SKM-1 treated with dmso at 0.1 percent for 144 hours (cell line): ENCODE measurements at regions not wholly inside any gene's neighbourhood (a gene's known extent, or its start where the extent isn't known, plus 50 kb on each side); places are given as distances from the start of the nearest gene placed in this dataset.

Experiments
- DNase-seq: peaks from one replicate; lab custom pipeline; 2025; ENCODE audit not compliant: unreplicated experiment; lab: John Stamatoyannopoulos, UW

DNA sequence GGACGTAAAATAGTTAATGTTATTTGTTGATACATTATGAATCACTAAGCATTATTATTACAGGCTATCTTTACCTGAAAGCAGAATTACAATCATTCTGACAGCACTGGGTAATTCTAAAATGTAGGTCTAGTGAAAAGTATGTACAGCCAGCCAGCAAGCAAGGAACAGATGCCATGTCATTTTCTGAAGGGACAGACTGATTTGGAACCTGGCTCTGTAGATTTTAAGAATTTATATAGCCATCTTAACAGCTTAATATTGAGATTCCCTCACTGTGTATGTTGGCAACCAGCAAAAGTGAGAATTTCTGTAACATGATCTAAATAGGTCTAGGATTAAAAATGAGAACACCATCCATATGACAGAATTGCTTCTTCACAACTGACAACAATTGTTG, 359.4 kb downstream of the ZIC4 start:
- no peak for DNase-seq

GRCh38 chr3:147038481-147038880, 367.9 kb downstream of the ZIC4 start:
- no peak for DNase-seq

- no peak for DNase-seq
These were observed 372.0 kb downstream of the ZIC4 start for GRCh38 chr3:147034359-147034758.

DNA sequence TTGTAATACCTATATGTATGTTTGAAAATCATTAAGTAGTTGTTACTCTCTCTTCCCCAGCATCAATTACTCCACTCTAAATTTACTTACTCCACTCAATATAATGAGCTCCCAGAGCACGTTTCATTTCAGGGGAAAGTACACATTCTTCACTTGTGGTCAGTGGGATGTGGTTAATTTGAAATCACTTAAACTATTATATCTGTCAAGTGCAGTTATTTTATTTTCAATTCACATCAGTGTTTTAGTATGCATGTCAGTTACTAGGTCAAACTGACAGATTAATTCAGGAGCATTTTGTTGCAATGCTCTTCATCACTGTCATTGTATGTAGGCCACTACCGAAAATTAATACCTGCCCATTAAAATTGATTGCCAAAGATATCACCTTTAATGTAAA, 376.1 kb downstream of the ZIC4 start:
- no peak for DNase-seq

DNA sequence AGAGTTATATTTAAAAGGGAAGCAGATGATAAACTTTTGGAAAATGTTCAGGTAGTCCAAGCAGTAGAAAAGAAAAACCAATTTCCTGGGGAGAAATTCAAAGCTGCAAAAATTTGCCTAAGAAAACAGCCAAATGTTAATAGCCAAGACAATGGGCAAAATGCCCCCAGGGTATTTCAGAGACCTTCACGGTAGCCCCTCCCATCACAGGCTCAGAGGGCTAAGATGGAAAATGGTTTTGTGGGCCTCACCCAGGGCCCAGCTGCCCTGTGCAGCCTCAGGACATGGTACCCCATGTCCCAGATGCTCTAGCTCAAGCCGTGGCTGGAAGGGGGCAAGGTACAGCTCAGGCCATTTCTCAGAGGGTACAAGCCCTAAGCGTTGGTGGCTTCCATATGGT, 391.0 kb downstream of the ZIC4 start:
- DNase-seq, result no peak

GRCh38 chr3:147008886-147009285, 397.5 kb downstream of the ZIC4 start:
- no peak for DNase-seq

DNA sequence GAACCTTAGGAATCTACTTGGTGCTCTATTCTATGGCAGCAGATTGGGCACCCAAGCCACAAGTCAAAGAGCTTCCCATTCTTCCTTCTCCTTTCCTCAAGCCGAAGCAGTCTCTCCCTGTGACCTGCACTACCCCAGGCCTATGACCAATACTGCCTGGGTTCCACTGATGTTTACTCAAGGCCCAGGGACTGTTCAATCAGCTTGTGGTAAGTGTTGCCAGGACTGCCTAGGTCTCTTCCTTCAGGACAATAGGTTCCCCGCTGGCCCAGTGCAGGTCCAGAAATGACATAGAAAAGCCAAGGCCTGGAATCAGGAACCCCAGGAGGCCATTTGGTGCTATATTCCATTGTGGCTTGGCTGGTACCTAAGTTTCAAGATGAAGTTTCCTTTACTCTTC, 397.9 kb downstream of the ZIC4 start:
- no peak for DNase-seq

- DNase-seq, result no peak
These were observed 398.6 kb downstream of the ZIC4 start for GRCh38 chr3:147007736-147008245.

DNA sequence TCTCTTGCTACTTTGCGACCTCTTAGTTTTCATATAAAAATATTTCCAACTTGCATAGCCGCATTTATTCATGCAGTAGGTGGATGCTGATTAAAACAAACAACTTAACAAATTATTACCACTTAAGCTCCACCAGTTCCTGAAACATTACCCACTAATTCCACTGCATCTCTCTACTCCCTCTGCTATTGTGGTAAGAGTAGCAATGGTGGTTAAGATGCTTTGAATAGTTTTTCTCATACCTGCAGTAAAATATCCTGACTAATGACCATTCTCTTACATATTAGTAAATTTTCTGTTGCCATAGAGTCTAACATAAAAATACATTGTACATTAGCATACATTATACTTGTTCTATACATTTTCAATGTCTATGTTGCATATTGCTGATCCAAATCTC, 397.6 kb upstream of the PLSCR5 start:
- DNase-seq, result no peak

DNA sequence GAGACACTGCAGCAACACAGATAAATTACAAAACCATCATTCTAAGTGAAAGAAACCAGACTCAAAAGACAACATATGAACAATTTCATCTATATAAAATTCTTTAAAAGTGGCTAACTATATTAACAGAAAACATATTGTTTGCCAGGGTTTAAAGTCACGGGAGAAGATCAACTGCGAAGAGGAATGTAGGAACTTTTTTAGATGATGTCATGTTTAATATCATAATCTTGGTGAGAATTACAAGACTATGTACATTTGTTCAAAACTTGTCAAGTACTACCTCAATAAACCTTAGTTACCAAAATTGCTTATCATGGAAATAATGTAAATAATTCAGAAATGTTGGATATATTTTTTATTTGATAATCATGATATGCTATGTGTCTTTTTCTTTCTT, 395.1 kb upstream of the PLSCR5 start:
- no peak for DNase-seq

- DNase-seq, result no peak
These were observed 386.8 kb upstream of the PLSCR5 start for GRCh38 chr3:146991907-146992306.

GRCh38 chr3:146975476-146975875, 370.3 kb upstream of the PLSCR5 start:
- no peak for DNase-seq

- no peak for DNase-seq
These were observed 369.9 kb upstream of the PLSCR5 start for GRCh38 chr3:146975032-146975431.

- DNase-seq, result no peak
These were observed 368.9 kb upstream of the PLSCR5 start for GRCh38 chr3:146974001-146974400.

DNA sequence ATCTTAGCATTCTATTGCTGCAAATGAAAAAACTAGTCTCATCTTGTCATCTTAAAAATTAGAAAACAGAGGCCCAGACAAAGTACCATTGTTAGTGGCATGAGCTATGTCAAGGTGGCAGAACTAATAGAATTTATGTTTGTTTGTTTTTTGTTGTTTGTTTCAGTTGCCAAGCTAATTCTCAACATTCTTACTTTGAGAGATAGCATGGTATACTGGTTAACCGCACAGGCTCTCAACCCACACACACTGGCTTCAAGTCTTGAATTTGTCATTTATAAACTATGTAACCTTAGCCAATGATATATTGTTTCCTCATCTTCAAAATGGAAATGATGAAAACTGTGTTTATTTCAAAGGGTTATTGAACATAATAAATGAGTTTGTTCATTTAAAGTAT, 367.6 kb upstream of the PLSCR5 start:
- DNase-seq, result no peak

DNA sequence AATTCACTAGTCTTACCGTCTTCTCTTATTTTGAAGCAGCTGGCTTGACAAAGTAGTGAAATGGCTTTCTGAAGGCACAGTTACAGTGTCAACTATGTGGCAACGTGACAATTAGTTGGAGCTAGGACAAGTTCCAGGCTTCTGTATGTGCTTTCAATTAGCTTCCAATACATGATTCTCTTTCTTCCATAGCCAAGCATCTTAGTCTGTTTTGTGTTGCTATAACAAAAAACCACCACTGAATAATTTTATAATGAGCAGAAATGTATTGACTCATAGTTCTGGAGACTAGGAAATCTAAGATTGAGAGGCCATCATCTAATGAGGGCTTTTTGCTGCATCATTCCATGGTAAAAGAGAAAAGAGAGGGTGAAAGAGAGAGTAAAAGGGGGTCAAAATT, 365.1 kb upstream of the PLSCR5 start:
- DNase-seq, result no peak

GRCh38 chr3:146969356-146969755, 364.2 kb upstream of the PLSCR5 start:
- no peak for DNase-seq

DNA sequence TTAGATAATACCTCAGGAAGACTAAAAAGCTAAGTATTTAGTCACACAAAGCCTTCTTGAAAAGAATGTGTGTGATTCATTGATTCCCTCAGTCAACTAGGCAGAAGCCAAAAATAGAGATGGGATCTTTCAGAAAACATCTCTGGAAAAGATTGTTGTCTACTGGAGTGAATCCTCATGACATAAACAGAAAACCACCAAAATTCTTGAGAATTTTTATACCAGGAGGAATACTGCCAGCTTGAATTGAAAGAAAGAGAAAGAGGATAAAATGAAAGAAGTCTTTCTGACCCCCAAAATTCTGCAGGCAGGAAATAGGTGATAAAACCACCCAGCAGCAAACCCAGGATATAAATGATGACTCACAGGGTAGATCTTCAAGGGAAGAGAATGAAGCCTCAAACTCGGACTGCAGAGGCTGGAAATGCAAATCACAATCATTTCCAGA, 363.1 kb upstream of the PLSCR5 start:
- no peak for DNase-seq

DNA sequence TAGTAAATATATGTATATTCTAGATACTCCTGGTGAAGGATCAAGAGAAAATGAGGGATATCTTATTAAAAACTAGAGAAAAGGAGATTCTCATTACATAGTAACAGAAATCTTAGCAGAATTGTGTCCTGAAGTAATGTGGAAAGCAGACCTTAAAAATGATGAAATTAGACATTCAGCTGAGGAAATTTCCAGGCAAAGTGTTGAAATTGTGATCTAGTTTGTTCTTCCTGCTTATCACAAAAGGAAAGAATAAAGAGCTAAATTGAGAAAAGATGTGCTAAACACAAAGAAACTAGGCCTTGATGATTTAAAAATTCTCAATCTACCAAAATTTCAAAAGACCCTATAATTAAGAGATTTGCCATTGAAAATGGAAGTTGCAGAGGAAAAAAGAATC, 362.6 kb upstream of the PLSCR5 start:
- DNase-seq, result no peak

GRCh38 chr3:146966124-146966523, 361.0 kb upstream of the PLSCR5 start:
- no peak for DNase-seq

- DNase-seq, result no peak
These were observed 348.4 kb upstream of the PLSCR5 start for GRCh38 chr3:146953511-146953981.

- DNase-seq, result no peak
These were observed 343.8 kb upstream of the PLSCR5 start for GRCh38 chr3:146948985-146949384.

DNA sequence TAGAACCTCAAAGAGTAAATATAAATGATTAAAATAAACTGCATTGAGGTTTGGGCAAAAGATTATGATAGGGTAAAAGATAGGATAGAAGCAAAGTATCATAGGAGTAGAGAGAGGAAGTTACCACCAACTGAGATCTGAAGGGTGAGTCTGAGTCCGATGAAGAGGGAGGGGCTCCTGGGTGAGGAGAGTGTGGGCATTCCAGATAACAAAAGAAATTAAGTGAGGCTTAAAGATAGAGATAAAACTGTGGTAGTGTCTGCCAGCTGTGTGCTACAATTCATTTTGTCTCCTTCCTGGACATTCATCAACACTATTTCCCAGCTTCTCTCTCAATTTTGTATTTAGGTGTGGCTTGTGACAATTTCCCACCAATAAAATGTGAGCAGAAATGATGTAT, 343.0 kb upstream of the PLSCR5 start:
- no peak for DNase-seq

GRCh38 chr3:146929696-146930095, 324.6 kb upstream of the PLSCR5 start:
- DNase-seq, result no peak
